ENCODE measurements at regions not wholly inside any gene's neighbourhood (a gene's known extent, or its start where the extent isn't known, plus 50 kb on each side); places are given as distances from the start of the nearest gene placed in this dataset.
"Not testable (repeated sequence)": the region's sequence is repeated elsewhere in the genome, so short reads cannot be mapped to it uniquely, and the experiment has no call there.

- DNase-seq (ENCODE audit: low spot score): no peak
Measured at GRCh38 chr7:149606826-149607225, 109.2 kb upstream of the ZNF746 start.

GRCh38 chr7:149605696-149606095 lies 108.1 kb upstream of the ZNF746 start:
- DNase-seq (ENCODE audit: low spot score): no peak

GRCh38 chr7:149604521-149604920 lies 106.9 kb upstream of the ZNF746 start:
- no peak for DNase-seq (ENCODE audit: low spot score)

- DNase-seq (ENCODE audit: low spot score): not testable (repeated sequence)
Measured at GRCh38 chr7:149600669-149601330, 103.2 kb upstream of the ZNF746 start.

GRCh38 chr7:149599636-149600206 lies 102.1 kb upstream of the ZNF746 start:
- DNase-seq (ENCODE audit: low spot score): no peak

GRCh38 chr7:149598721-149599308 lies 101.2 kb upstream of the ZNF746 start:
- DNase-seq (ENCODE audit: low spot score): no peak

GRCh38 chr7:149597789-149598188 lies 100.2 kb upstream of the ZNF746 start:
- DNase-seq (ENCODE audit: low spot score): not testable (repeated sequence)

GRCh38 chr7:149595541-149595940 lies 97.9 kb upstream of the ZNF746 start:
- no peak for DNase-seq (ENCODE audit: low spot score)

- no peak for DNase-seq (ENCODE audit: low spot score)
Measured at GRCh38 chr7:149595078-149595477, 97.5 kb upstream of the ZNF746 start.

- DNase-seq (ENCODE audit: low spot score): no peak
Measured at GRCh38 chr7:149588930-149589329, 91.3 kb upstream of the ZNF746 start.

GRCh38 chr7:149586646-149587645 lies 89.3 kb upstream of the ZNF746 start:
- no peak for DNase-seq (ENCODE audit: low spot score)

- no peak for DNase-seq (ENCODE audit: low spot score)
Measured at GRCh38 chr7:149584530-149584929, 86.9 kb upstream of the ZNF746 start.

GRCh38 chr7:149584009-149584408 lies 86.4 kb upstream of the ZNF746 start:
- DNase-seq (ENCODE audit: low spot score): no peak

- DNase-seq (ENCODE audit: low spot score): no peak
Measured at GRCh38 chr7:149580328-149580727, 82.7 kb upstream of the ZNF746 start.

- not testable (repeated sequence) for DNase-seq (ENCODE audit: low spot score)
Measured at GRCh38 chr7:149579365-149579764, 81.8 kb upstream of the ZNF746 start.

GRCh38 chr7:149574428-149574827 lies 76.8 kb upstream of the ZNF746 start:
- not testable (repeated sequence) for DNase-seq (ENCODE audit: low spot score)

- DNase-seq (ENCODE audit: low spot score): no peak
Measured at GRCh38 chr7:149573519-149573918, 75.9 kb upstream of the ZNF746 start.

- not testable (repeated sequence) for DNase-seq (ENCODE audit: low spot score)
Measured at GRCh38 chr7:149572920-149573319, 75.3 kb upstream of the ZNF746 start.

- no peak for DNase-seq (ENCODE audit: low spot score)
Measured at GRCh38 chr7:149570784-149571183, 73.2 kb upstream of the ZNF746 start.

GRCh38 chr7:149569726-149570422 lies 72.3 kb upstream of the ZNF746 start:
- no peak for DNase-seq (ENCODE audit: low spot score)

- no peak for DNase-seq (ENCODE audit: low spot score)
Measured at GRCh38 chr7:149569025-149569725, 71.6 kb upstream of the ZNF746 start.

Measured in mucosa of gallbladder (tissue), 1 donor.